GM12892 (cell line): ENCODE measurements at regions not wholly inside any gene's neighbourhood (a gene's known extent, or its start where the extent isn't known, plus 50 kb on each side); places are given as distances from the start of the nearest gene placed in this dataset.
"Not testable (repeated sequence)": the region's sequence is repeated elsewhere in the genome, so short reads cannot be mapped to it uniquely, and the experiment has no call there.

Experiments used
- POLR2A ChIP-seq: IDR thresholded peaks from 2 replicates; pipeline ENCODE4 v1.6.1; 2011; ENCODE audit warnings: low read depth, low read length, control low read depth
- POLR2AphosphoS5 ChIP-seq: IDR thresholded peaks from 2 replicates; pipeline ENCODE4 v1.6.1; 2011; ENCODE audit warnings: low read depth, low read length, control low read depth
- TAF1 ChIP-seq: IDR thresholded peaks from 2 replicates; pipeline ENCODE4 v1.6.1; 2011; ENCODE audit warnings: low read depth, mild to moderate bottlenecking, control low read depth, low read length, borderline replicate concordance

- TF ChIP-seq POLR2A, TAF1, POLR2AphosphoS5: not testable (repeated sequence)
These were observed 376.2 kb downstream of the NPIPA7 start for GRCh38 chr16:16754992-16755667.
